ENCODE measurements at regions not wholly inside any gene's neighbourhood (a gene's known extent, or its start where the extent isn't known, plus 50 kb on each side); places are given as distances from the start of the nearest gene placed in this dataset.

GRCh38 chr13:104289400-104289799 lies 1223.2 kb upstream of the SLC10A2 start:
- TF ChIP-seq CTCF (conservative IDR thresholded peaks at IDR 0.05 in 1 of 2, IDR thresholded peaks at IDR 0.05 in 1 of 2; ENCODE audit: low read depth in 1 of 2, low read length in 2 of 2) (no peak), EZH2 (IDR thresholded peaks at IDR 0.05; ENCODE audit: low read length, missing control alignments) (no peak)
